ENCODE measurements at regions not wholly inside any gene's neighbourhood (a gene's known extent, or its start where the extent isn't known, plus 50 kb on each side); places are given as distances from the start of the nearest gene placed in this dataset.

DNA sequence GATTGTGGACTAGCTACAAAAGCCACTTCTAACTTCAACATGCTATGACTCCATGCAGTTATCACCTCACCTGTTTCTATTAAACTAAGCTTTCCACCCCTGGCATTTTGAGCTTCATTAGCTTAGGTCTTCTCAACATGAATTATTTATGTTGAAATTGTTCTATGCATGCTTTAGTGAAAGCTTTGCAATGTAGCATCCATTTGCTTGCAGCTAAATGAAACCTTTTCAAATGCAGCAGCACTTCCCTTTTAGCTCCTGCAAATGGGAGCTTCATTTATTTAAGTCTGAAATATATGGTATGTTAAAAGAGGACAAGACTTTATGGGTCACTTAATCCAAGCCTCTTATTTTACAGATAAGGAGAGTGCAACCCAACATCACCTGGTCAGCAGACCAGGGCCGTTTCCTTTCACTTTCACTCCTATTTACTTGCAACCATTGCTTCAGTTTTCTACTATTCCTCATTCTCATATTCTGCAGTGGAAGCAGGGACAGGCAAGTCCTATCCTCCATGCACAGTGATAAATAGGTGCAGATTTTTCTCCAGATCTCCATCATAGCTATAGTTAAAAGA, 56.4 kb upstream of the SAMSN1 start:
- no peak for DNase-seq (ENCODE audit: low spot score in 2 of 2)
- no peaks in the 10 kb centered on the region for H3K9me3 ChIP-seq
- H3K27ac ChIP-seq: no peak overlapping the region
- H3K27me3 ChIP-seq: no peaks in the 10 kb centered on the region
- no peak overlapping the region for H3K4me3 ChIP-seq
- H3K36me3 ChIP-seq: no peaks in the 10 kb centered on the region
- intact Hi-C loops (cut with DNase I; ENCODE audit: low total_unique reads): no loop called here
- H3K4me1 ChIP-seq: no peaks in the 10 kb centered on the region
- TF ChIP-seq, protein P1, sequence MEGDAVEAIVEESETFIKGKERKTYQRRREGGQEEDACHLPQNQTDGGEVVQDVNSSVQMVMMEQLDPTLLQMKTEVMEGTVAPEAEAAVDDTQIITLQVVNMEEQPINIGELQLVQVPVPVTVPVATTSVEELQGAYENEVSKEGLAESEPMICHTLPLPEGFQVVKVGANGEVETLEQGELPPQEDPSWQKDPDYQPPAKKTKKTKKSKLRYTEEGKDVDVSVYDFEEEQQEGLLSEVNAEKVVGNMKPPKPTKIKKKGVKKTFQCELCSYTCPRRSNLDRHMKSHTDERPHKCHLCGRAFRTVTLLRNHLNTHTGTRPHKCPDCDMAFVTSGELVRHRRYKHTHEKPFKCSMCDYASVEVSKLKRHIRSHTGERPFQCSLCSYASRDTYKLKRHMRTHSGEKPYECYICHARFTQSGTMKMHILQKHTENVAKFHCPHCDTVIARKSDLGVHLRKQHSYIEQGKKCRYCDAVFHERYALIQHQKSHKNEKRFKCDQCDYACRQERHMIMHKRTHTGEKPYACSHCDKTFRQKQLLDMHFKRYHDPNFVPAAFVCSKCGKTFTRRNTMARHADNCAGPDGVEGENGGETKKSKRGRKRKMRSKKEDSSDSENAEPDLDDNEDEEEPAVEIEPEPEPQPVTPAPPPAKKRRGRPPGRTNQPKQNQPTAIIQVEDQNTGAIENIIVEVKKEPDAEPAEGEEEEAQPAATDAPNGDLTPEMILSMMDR (IDR thresholded peaks at IDR 0.05): no peak
- TF ChIP-seq POLR2AphosphoS5 (IDR thresholded peaks at IDR 0.05) (no peak), POLR2A (IDR thresholded peaks at IDR 0.05) (no peak)

DNA sequence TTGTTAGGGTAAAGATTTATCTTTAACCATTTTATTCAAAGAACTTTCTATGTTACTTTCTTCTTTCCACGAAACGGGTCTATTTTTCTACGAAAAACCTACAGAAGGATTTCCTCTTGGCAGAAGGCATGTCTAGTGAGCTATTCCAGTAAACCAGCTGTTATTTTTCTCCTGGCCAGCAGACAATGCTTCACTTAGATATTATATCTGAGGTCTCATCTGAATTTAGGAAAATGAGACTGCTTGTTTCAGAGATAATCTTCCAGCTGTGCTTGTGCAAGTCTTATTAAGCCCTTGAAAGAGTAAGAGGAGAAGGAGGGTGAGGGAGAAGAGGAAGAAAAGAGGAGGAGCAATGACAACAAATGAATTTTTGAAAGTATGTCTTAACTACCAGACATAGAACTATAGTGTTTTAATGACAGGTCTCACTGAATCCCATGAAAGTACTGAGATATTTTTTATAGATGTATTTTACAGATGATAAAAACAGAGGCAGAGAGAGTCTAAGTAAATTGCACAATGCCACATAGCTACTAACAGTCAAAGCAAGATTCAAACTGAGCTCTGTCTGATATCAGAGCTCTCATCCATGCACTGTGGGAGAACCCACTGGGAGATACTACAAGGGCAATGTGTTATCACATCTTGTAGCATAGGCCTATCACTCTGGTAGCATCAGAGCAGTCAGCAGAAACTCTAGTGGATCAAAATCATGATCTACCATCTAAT, 54.6 kb upstream of the SAMSN1 start:
- Histone ChIP-seq H3K9me3 (peaks cover 0 to 5% of the 10 kb centered on the region in 2 donors), H3K4me1 (no peaks in the 10 kb centered on the region), H3K27ac (no peak overlapping the region), H3K36me3 (no peaks in the 10 kb centered on the region), H3K27me3 (no peaks in the 10 kb centered on the region), H3K4me3 (no peak overlapping the region)
- intact Hi-C loops (cut with DNase I; ENCODE audit: low total_unique reads): no loop called here
- TF ChIP-seq POLR2AphosphoS5 (IDR thresholded peaks at IDR 0.05): no peak
- no peak for DNase-seq (ENCODE audit: low spot score in 2 of 2)

DNA sequence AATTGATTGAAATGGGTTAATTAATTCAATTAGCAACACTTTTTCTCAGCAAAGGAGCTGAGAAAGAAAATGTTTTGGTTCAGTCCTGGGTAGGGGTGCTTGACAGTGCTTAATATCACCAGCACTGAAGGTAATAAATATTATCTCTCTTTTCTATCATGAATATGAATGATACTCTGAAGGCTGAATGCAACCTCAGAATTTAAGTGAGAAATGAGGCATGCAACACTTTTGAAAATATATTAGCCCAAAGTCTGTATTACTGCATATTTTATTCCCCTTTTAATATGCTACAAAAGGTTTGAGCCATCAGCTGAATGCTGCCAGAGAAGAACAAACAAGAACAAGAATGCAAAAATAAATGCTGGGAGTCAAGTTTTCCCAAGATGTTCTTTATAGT, 52.0 kb upstream of the SAMSN1 start:
- H3K27ac ChIP-seq: no peak overlapping the region
- intact Hi-C loops (cut with DNase I; ENCODE audit: low total_unique reads): no loop called here
- no peaks in the 10 kb centered on the region for H3K27me3 ChIP-seq
- H3K4me3 ChIP-seq: no peak overlapping the region
- H3K4me1 ChIP-seq: no peaks in the 10 kb centered on the region
- no peaks in the 10 kb centered on the region for H3K36me3 ChIP-seq
- TF ChIP-seq POLR2AphosphoS5 (IDR thresholded peaks at IDR 0.05) (no peak), POLR2A (IDR thresholded peaks at IDR 0.05) (no peak)
- TF ChIP-seq, protein P1 (IDR thresholded peaks at IDR 0.05): no peak
- H3K9me3 ChIP-seq: peaks cover 0 to 5% of the 10 kb centered on the region in 2 donors
- no peak for DNase-seq (ENCODE audit: low spot score in 2 of 2)
